NCI-H526 (cell line): ENCODE measurements at regions not wholly inside any gene's neighbourhood (a gene's known extent, or its start where the extent isn't known, plus 50 kb on each side); places are given as distances from the start of the nearest gene placed in this dataset.

Source experiments
- DNase-seq, 2 experiments: peaks; one replicate each; lab custom pipeline; 2025; lab: John Stamatoyannopoulos, UW

DNA sequence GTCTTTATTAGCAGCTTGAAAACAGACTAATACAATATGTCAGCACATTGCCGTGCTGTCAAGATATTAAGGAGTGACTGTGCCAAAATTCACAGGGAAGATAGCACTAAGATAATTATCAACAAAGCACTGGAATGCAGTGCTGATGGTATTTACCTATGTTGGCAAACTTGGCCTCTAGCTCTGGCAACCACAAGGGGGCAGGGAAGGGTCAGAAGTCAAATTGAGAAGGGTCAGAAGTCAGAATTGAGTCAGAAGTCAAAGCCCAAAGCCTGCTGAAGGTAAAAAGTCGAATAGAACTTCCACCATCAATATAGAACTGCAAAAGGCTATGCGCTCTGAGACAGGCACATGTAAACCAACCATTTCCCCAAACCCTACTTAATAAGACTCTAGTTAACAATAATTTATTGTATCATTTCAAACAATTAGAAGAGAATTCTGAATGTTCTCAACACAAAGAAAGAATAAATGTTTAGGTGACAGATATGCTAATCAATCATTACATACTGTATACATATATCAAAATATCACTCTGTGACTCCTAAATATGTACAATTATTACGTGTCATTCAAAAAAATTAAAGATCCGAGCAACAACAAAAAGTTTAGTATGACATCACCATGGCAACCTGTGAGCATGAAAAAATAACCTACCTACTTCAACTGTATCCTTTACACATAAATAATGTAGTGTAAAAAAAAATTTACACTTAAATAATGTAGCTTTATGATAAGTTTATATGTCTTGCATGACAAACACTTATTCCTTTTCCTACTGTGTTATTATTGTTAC lies 916.1 kb downstream of the KCNJ2 start:
- DNase-seq, result peak; percentile 9 to 60

- DNase-seq, result no peak
Measured at GRCh38 chr17:71089431-71089830, 920.1 kb downstream of the KCNJ2 start.

- no peak for DNase-seq
Measured at GRCh38 chr17:71098071-71098470, 928.7 kb downstream of the KCNJ2 start.

DNA sequence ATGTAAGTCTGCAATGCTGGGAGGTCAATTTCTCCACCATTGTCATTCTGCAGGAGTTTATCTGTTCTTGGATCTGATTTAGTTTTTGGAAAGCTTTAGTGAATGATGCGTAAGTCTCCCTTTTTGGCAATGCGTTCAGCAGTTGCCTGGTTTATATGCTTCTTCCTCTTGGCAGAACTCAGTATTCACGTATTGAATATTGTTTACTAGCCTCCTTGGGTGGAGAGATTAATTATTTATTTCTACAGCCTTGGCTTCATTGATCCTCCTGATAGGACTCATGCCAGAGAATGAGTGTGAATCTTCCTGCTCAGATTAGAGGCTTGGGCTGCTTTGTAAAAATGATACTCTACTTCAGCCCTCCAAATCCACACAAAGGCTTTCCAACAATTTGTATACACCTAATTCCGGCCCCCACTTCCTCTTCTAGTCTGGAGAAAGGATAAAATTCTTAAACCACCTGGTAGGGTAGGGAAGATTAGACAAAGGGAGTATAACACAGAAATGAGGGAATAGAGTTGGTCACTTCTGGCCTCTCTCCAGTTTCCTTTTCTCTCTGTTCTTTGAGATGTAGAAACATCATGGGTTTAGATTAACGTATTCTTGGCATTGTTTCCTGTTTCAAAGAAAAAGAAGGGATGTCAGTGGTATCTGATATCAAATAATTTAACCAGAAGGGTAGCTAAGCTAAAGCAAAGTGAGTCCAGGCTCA lies 929.8 kb downstream of the KCNJ2 start:
- DNase-seq, result no peak

DNA sequence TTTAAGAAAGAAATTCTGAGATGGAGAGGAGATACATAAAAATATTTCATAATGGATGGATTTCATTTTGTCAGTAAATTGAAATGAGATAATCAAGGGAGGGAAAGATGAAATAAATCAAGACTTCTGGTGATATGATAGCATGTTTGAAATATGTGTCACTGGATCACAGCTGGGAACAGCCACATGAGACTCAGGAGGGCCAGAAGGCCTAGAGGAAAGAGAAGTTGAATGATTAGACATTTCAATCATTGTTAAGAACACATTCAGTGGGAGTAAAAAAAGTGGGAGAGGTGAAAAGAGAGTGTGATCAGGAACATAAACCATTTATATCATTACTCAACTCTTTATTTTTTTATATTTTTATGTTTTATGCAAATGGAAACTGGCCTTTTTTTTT lies 933.4 kb downstream of the KCNJ2 start:
- no peak for DNase-seq

DNA sequence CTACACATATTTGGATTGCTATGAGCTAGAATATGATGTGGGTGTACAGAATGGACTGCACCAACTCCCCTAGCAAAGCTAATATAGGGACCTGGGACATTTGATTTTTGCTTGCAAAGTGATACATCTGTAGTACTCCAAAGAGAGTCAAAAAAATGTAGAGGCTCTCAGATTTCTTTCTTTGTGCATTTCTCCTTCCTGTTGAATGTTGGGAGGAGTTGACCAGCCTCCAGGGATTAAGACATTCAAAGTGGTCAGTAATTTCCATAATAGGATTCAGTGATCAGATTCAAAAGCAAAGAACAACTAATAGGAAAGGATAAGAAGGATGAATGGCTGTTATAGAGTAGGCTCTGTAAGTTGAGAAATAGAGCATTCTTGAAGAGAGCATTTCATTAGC lies 934.9 kb downstream of the KCNJ2 start:
- no peak for DNase-seq

GRCh38 chr17:71106056-71106455 lies 936.7 kb downstream of the KCNJ2 start:
- DNase-seq, result peak in 1 of 2 experiments; percentile 1

DNA sequence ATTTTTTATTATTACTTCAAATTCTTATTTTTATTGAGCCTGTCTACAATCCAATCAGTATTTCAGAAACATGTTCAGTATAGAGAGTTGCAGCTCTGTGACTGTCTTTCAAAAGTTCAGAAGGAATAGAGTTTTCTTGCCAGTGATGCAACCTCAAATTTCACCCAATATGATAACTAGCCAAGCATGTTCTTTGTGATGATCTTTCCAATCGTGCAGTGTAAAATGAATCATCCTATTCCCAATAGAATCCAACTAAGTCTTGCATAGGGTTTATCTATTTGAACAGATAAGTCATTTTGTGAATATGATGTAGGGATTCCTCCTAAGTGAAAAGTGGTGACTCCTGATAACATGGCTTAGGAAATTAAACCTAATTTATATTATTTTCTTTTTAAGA lies 937.8 kb downstream of the KCNJ2 start:
- no peak for DNase-seq

GRCh38 chr17:71109697-71110096 lies 940.4 kb downstream of the KCNJ2 start:
- no peak for DNase-seq

DNA sequence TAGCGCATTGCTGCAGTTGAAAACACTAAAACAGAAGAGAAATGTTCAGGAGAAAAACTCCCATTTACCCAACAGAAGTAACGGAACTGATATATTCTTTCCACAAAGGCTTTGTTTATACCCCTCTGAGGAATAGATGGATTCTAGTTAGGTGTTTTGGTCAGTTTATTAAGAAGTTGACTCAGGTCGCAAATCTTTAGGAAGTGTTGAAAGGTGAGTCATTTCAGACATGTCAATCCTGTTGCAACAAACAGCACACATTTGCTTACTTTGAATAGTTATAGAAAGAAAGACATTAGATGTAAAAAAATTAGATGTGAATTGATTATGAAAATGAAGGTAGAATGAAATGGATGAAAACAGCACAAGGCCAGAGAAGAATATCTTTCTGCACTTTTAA lies 941.0 kb downstream of the KCNJ2 start:
- DNase-seq, result no peak

DNA sequence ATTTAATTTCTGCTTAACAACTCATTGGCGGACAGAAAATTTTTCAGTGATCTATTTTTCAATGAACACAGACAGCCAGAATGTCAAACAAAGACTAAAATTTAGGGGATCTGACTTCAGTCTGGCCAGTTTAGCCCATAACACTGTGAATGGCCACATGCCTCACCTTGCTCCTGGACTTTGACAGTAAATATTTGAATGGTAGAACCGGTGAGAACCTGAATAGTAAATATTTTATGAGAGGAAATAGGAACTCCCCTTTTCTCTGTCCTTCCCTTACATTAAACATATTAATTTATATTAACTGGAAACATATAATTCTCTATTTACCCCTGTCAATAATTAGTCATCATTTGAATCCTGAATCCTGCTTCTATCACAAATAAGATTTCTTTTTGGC lies 942.1 kb downstream of the KCNJ2 start:
- DNase-seq, result no peak

GRCh38 chr17:71111934-71112333 lies 942.6 kb downstream of the KCNJ2 start:
- no peak for DNase-seq

- no peak for DNase-seq
Measured at GRCh38 chr17:71113347-71113746, 944.0 kb downstream of the KCNJ2 start.

DNA sequence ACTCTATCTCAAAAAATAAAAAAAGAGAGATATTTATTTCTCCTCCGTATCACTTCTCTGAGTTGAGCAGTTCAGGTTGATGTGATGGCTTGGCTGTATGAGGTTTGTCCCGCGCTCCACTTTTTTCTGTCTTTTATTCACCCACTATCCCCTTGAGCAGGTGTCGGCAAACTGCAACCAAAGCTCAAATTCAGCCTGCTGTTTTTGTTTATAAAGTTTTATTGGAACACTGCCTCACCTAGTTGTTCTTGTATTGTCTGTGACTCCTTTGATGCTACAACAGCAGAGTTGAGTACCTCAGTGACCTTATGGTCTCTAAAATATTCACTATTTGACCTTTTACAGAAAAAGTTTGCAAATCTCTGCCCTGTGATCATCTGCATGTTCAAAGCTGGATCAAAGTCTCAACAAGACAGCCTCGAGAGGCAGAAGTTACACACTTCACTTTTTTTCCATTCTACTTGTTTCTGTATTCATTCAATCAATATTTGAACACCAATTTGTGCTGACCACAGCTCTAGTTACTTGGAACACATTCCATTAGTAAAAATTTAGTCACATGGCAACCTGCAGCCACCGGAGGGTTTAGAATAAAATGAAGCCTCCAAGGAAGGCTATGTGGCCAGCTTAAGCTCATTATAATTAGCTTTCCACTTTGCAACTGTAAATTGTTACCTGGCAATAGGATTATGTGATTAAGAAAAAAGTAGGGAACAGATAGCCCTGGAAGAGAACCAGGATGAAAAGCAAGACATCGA lies 945.8 kb downstream of the KCNJ2 start:
- no peak for DNase-seq

GRCh38 chr17:71115669-71115972 lies 946.3 kb downstream of the KCNJ2 start:
- DNase-seq, result no peak

- DNase-seq, result no peak
Measured at GRCh38 chr17:71117466-71117865, 948.1 kb downstream of the KCNJ2 start.

DNA sequence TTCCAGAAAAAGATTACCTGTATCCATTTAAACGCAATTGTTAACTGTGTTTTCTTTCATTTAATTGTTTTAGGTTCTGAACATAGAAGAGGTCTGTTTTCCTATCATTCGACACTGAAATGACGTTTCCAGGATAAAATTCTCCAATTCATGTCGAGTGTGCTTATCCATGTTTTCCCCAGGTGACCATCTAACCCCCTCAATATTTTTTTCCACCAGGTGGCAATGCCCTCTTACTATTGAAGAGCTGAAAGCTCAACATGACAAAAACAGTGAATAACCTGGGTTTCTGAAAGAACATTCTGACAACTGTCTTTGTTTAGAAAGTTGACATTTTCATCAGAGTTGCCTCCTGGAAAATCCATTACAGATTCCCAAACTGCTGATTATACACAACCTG lies 948.7 kb downstream of the KCNJ2 start:
- DNase-seq, result peak; percentile 41 to 68

DNA sequence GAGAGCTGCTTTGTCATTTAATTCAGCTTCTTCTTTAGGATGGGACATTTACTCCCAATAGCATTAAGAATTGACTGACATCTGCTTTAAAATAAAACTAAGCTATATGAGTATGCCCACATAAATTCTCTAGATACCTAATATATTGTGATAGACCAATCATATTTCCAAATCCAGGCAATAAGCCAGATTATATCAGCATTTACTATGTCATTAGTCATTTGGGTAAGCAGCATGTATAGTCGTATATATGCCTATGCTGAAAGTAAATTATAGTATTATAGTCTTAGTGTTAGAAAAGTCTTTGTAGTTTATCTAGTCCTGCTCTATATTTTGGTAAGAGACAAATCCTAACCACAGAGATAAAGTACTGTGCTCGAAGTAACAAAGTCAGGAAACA lies 958.1 kb downstream of the KCNJ2 start:
- no peak for DNase-seq

GRCh38 chr17:71142333-71142732 lies 973.0 kb downstream of the KCNJ2 start:
- no peak for DNase-seq

GRCh38 chr17:71145486-71145885 lies 975.3 kb upstream of the SOX9 start:
- DNase-seq, result no peak

DNA sequence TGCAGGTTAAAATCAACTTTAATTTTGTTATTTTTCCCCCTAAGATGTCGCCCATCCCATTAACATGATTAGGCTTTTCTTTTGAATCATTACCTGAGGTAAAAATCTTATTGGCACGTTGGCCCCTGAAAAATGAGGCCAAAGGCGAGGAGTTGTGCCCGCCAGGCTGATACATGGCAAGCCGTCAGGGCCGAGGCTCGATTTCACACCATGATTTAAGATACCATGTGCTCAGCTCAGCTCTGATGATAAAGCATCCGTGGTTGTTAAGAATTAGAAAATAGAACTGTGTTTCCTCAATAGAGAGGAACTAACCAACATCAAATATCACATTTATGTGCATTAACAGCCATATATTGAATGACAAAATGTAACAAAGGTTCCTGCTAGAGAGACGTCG lies 972.9 kb upstream of the SOX9 start:
- no peak for DNase-seq

- no peak for DNase-seq
Measured at GRCh38 chr17:71149607-71150006, 971.2 kb upstream of the SOX9 start.

DNA sequence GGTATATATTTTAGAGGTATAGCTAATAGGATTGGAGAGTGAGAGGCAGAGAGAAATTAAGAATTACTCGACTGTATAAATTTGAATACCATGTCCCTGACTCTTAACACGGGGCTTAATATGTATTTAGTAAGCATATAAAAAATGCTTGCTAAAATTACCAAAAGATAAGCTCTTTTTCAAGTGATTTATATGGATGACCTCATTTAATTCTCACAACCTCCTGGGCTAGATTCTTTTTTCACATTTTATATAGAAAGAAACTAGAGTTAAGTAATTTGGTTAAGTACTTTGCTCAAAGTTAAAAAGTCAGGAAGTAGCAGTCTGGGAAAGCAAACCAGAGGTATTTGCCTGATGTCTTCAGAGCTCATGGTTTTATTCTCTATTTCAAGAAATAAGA lies 963.5 kb upstream of the SOX9 start:
- no peak for DNase-seq
